OCI-LY7 (cell line): ENCODE measurements at regions not wholly inside any gene's neighbourhood (a gene's known extent, or its start where the extent isn't known, plus 50 kb on each side); places are given as distances from the start of the nearest gene placed in this dataset.

Experiments
- BruUV-seq: library from RNA; stranded (reverse); fragments of 400-500 nt; replicated peaks from 2 replicates; lab custom pipeline; 2021; lab: Mats Ljungman, UMichigan
- CTCF ChIA-PET: fragments of 300-600 bp; sonication (Branson Sonifier 250); formaldehyde crosslinking; loops from one replicate; lab custom pipeline; 2022; ENCODE audit warnings: antibody characterized with exemption; ENCODE audit not compliant: unreplicated experiment; lab: Charles Lee
- POLR2A ChIA-PET: fragments of 300-600 bp; sonication (Branson Sonifier 250); formaldehyde crosslinking; loops from one replicate; lab custom pipeline; 2022; ENCODE audit warnings: antibody characterized with exemption; lab: Charles Lee
- DNase-seq: peaks from one replicate; pipeline ENCODE4 v3.0.0-alpha.2; 2015; ENCODE audit warnings: low spot score
- H2AFZ ChIP-seq: fragments of 200-600 bp; sonication (generic), shearing (Covaris generic); 2 replicates; pipeline ENCODE4 v1.6.1; 2014; ENCODE audit warnings: mild to moderate bottlenecking, antibody characterized with exemption, low read length, moderate library complexity
- H3K27ac ChIP-seq: fragments of 200-600 bp; sonication (generic); 2 replicates; pipeline ENCODE4 v1.5.1; 2014; ENCODE audit warnings: mixed run types, low read depth, mild to moderate bottlenecking, moderate library complexity, low read length, inconsistent platforms; ENCODE audit not compliant: poor library complexity, severe bottlenecking
- H3K36me3 ChIP-seq: fragments of 200-600 bp; sonication (generic); 2 replicates; pipeline ENCODE4 v1.6.1; 2014; ENCODE audit warnings: mild to moderate bottlenecking, antibody characterized with exemption, low read length, moderate library complexity, mixed read lengths; ENCODE audit not compliant: insufficient read depth
- H3K4me1 ChIP-seq: fragments of 200-600 bp; sonication (generic); 2 replicates; pipeline ENCODE4 v1.5.1; 2014; ENCODE audit warnings: mild to moderate bottlenecking, low read length; ENCODE audit not compliant: insufficient read depth, poor library complexity, severe bottlenecking
- H3K4me2 ChIP-seq: fragments of 200-600 bp; sonication (generic); 2 replicates; pipeline ENCODE4 v1.6.1; 2014; ENCODE audit warnings: mild to moderate bottlenecking, low read length
- H3K4me3 ChIP-seq: fragments of 200-600 bp; sonication (generic); 2 replicates; pipeline ENCODE4 v1.5.1; 2014; ENCODE audit warnings: mild to moderate bottlenecking, low read depth, low read length; ENCODE audit not compliant: poor library complexity, severe bottlenecking
- H3K79me2 ChIP-seq: fragments of 200-600 bp; sonication (generic); 2 replicates; pipeline ENCODE4 v1.6.1; 2016; ENCODE audit warnings: low read depth, mild to moderate bottlenecking, low read length, moderate library complexity, mixed read lengths; ENCODE audit not compliant: insufficient read depth
- H3K9me2 ChIP-seq: fragments of 200-600 bp; sonication (generic); 2 replicates; pipeline ENCODE4 v1.6.1; 2016; ENCODE audit warnings: mild to moderate bottlenecking, low read length, mixed read lengths; ENCODE audit not compliant: insufficient read depth
- H3K9me3 ChIP-seq: fragments of 200-600 bp; sonication (generic); 2 replicates; pipeline ENCODE4 v1.6.1; 2014; ENCODE audit warnings: mild to moderate bottlenecking, mixed run types, low read length, mixed read lengths
- H4K20me1 ChIP-seq: fragments of 200-600 bp; sonication (generic); 2 replicates; pipeline ENCODE4 v1.6.1; 2014; ENCODE audit warnings: mild to moderate bottlenecking, antibody characterized with exemption, low read length, moderate library complexity, mixed read lengths; ENCODE audit not compliant: insufficient read depth
- EZH2phosphoT487 ChIP-seq: fragments of 200-600 bp; sonication (generic); IDR thresholded peaks from 2 replicates; pipeline ENCODE4 v1.6.1; 2018; ENCODE audit warnings: low read depth, borderline replicate concordance, mild to moderate bottlenecking, mixed run types, antibody characterized with exemption, low read length, moderate library complexity, mixed read lengths
- intact Hi-C: fragments of 100-400 bp; cut with micrococcal nuclease; formaldehyde crosslinking; loops from one replicate; pipeline ENCODE4 v1.10.0; 2022; ENCODE audit not compliant: unreplicated experiment
- TF ChIP-seq, protein P1 (sequence below): fragments of 200-600 bp; sonication (generic); conservative IDR thresholded peaks from 2 replicates; pipeline ENCODE4 v1.5.1; 2014; ENCODE audit warnings: mild to moderate bottlenecking, antibody characterized with exemption, low read length, moderate library complexity, mixed read lengths

DNA sequence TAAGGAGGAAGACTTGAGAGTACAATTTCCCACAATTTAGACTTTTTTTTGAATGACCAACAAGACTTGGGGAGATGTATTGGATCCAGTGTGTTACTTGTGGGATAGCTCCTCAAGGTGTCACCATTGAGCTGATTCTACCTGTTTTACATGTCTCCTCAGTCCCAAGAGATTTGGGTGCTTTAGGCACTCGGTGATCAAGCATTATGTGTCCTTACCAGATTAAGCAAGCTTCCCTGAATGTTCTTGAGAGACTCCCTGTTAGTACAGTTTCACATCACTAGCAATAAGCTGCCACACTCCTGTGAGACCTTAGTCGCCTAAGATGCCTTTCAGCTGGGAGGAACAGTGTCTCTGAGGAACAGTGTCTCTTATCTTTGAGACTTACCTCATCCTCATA is 384.3 kb upstream of the SYT4 start:
- H3K79me2 ChIP-seq, result no peaks in the 10 kb centered on the region
- H3K9me2 ChIP-seq, result no peaks in the 10 kb centered on the region
- TF ChIP-seq, protein P1, sequence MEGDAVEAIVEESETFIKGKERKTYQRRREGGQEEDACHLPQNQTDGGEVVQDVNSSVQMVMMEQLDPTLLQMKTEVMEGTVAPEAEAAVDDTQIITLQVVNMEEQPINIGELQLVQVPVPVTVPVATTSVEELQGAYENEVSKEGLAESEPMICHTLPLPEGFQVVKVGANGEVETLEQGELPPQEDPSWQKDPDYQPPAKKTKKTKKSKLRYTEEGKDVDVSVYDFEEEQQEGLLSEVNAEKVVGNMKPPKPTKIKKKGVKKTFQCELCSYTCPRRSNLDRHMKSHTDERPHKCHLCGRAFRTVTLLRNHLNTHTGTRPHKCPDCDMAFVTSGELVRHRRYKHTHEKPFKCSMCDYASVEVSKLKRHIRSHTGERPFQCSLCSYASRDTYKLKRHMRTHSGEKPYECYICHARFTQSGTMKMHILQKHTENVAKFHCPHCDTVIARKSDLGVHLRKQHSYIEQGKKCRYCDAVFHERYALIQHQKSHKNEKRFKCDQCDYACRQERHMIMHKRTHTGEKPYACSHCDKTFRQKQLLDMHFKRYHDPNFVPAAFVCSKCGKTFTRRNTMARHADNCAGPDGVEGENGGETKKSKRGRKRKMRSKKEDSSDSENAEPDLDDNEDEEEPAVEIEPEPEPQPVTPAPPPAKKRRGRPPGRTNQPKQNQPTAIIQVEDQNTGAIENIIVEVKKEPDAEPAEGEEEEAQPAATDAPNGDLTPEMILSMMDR, result peak; percentile 46; the same call in 1 of the 2 replicates
- no peak for TF ChIP-seq EZH2phosphoT487
- POLR2A ChIA-PET, result no interaction called here
- H3K4me1 ChIP-seq, result no peaks in the 10 kb centered on the region
- H3K36me3 ChIP-seq, result no peaks in the 10 kb centered on the region
- H3K4me3 ChIP-seq, result no peak overlapping the region
- CTCF ChIA-PET, result no interaction called here
- no peak overlapping the region for H2AFZ ChIP-seq
- H4K20me1 ChIP-seq, result no peaks in the 10 kb centered on the region
- intact Hi-C loops, result no loop called here
- peak; percentile 16 for DNase-seq
- H3K27ac ChIP-seq, result no peak overlapping the region
- BruUV-seq, result no TSS peak
- H3K9me3 ChIP-seq, result no peaks in the 10 kb centered on the region
- H3K4me2 ChIP-seq, result no peak overlapping the region

DNA sequence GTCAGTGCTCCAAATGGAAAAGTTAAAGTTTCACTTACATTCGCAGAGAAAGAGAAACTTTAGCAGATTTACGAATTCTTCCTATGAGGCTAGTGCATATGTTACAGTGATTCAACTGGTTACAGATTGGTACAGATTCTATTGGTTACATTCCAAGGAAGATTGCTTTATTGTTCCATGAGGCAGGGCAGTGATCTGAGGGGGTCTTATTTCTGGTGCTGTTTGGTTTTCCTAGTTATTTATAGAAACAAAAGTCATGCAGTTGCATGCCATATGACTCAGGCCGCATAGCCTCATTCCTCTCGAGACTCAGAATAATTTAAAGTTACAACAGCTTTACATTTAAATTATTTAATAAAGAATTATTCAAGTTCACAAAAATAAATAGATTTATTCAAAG is 385.4 kb upstream of the SYT4 start:
- H3K4me1 ChIP-seq, result no peaks in the 10 kb centered on the region
- H3K36me3 ChIP-seq, result no peaks in the 10 kb centered on the region
- intact Hi-C loops, result no loop called here
- no peak overlapping the region for H2AFZ ChIP-seq
- H3K79me2 ChIP-seq, result no peaks in the 10 kb centered on the region
- POLR2A ChIA-PET, result no interaction called here
- no peak overlapping the region for H3K27ac ChIP-seq
- no peak overlapping the region for H3K4me3 ChIP-seq
- no peak overlapping the region for H3K4me2 ChIP-seq
- TF ChIP-seq, protein P1, result no peak
- no peak for TF ChIP-seq EZH2phosphoT487
- H3K9me3 ChIP-seq, result no peaks in the 10 kb centered on the region
- no TSS peak for BruUV-seq
- no peaks in the 10 kb centered on the region for H4K20me1 ChIP-seq
- H3K9me2 ChIP-seq, result no peaks in the 10 kb centered on the region
- CTCF ChIA-PET, result no interaction called here
- DNase-seq, result no peak

DNA sequence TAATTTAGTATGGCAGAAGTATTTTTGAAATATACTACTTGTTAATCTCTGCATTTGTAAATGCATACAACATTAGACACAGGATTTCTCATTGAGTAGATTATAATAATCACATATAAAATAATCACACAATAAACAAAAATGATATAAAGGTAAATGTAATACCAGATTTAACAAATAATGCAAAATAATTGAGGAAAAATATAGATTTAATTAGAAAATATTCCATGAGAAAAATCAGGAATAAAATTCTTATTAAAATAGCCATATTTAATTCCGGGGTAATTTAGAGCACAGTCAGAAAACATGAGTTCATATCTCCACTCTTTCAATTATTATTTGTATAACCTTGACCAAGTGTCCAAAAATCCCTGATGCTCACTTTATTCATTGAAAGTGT is 385.9 kb upstream of the SYT4 start:
- Histone ChIP-seq H3K4me2 (no peak overlapping the region), H3K4me3 (no peak overlapping the region), H3K9me3 (no peaks in the 10 kb centered on the region), H3K36me3 (no peaks in the 10 kb centered on the region), H3K79me2 (no peaks in the 10 kb centered on the region), H3K4me1 (no peaks in the 10 kb centered on the region), H3K9me2 (no peaks in the 10 kb centered on the region), H2AFZ (no peak overlapping the region), H4K20me1 (no peaks in the 10 kb centered on the region), H3K27ac (no peak overlapping the region)
- POLR2A ChIA-PET, result no interaction called here
- BruUV-seq, result no TSS peak
- no peak for TF ChIP-seq EZH2phosphoT487
- TF ChIP-seq, protein P1, result no peak
- CTCF ChIA-PET, result no interaction called here
- no peak for DNase-seq
- intact Hi-C loops, result no loop called here
